DLD1 (cell line): ENCODE measurements at regions not wholly inside any gene's neighbourhood (a gene's known extent, or its start where the extent isn't known, plus 50 kb on each side); places are given as distances from the start of the nearest gene placed in this dataset.

Experiments
- in situ Hi-C: cut with HindIII; loops from 2 replicates; pipeline ENCODE4 v1.10.0; 2017; ENCODE audit warnings: low sequenced_read_pairs

GRCh38 chr4:120526033-120526432 is 396.5 kb downstream of the PRDM5 start:
- in situ Hi-C loops: no loop called here

GRCh38 chr4:120525106-120525505 is 397.4 kb downstream of the PRDM5 start:
- in situ Hi-C loops: no loop called here

- in situ Hi-C loops: no loop called here
Measured at GRCh38 chr4:120524237-120524636, 398.3 kb downstream of the PRDM5 start.

GRCh38 chr4:120520761-120521160 is 401.8 kb downstream of the PRDM5 start:
- in situ Hi-C loops: no loop called here

- in situ Hi-C loops: no loop called here
Measured at GRCh38 chr4:120517966-120518365, 404.6 kb downstream of the PRDM5 start.

GRCh38 chr4:120509719-120510118 is 412.8 kb downstream of the PRDM5 start:
- in situ Hi-C loops: no loop called here

- in situ Hi-C loops: no loop called here
Measured at GRCh38 chr4:120509222-120509621, 413.3 kb downstream of the PRDM5 start.

- in situ Hi-C loops: no loop called here
Measured at GRCh38 chr4:120508036-120508435, 414.5 kb downstream of the PRDM5 start.

- in situ Hi-C loops: no loop called here
Measured at GRCh38 chr4:120506536-120506935, 416.0 kb downstream of the PRDM5 start.

GRCh38 chr4:120498678-120499077 is 423.8 kb downstream of the PRDM5 start:
- in situ Hi-C loops: no loop called here

GRCh38 chr4:120491481-120491880 is 424.8 kb upstream of the MAD2L1 start:
- in situ Hi-C loops: no loop called here

- in situ Hi-C loops: no loop called here
Measured at GRCh38 chr4:120481756-120482155, 415.1 kb upstream of the MAD2L1 start.

GRCh38 chr4:120472447-120473131 is 405.9 kb upstream of the MAD2L1 start:
- in situ Hi-C loops: no loop called here

GRCh38 chr4:120466429-120466828 is 399.8 kb upstream of the MAD2L1 start:
- in situ Hi-C loops: no loop called here

- in situ Hi-C loops: no loop called here
Measured at GRCh38 chr4:120454788-120455187, 388.1 kb upstream of the MAD2L1 start.

- in situ Hi-C loops: no loop called here
Measured at GRCh38 chr4:120452536-120452935, 385.9 kb upstream of the MAD2L1 start.

- in situ Hi-C loops: no loop called here
Measured at GRCh38 chr4:120452001-120452400, 385.4 kb upstream of the MAD2L1 start.

GRCh38 chr4:120447774-120448173 is 381.1 kb upstream of the MAD2L1 start:
- in situ Hi-C loops: no loop called here

GRCh38 chr4:120446051-120446567 is 379.5 kb upstream of the MAD2L1 start:
- in situ Hi-C loops: no loop called here

- in situ Hi-C loops: no loop called here
Measured at GRCh38 chr4:120445186-120445585, 378.5 kb upstream of the MAD2L1 start.

- in situ Hi-C loops: no loop called here
Measured at GRCh38 chr4:120443116-120443515, 376.5 kb upstream of the MAD2L1 start.

- in situ Hi-C loops: no loop called here
Measured at GRCh38 chr4:120440730-120441129, 374.1 kb upstream of the MAD2L1 start.

- in situ Hi-C loops: no loop called here
Measured at GRCh38 chr4:120435179-120435578, 368.5 kb upstream of the MAD2L1 start.
